Liver (tissue), 8 donors: ENCODE measurements at regions not wholly inside any gene's neighbourhood (a gene's known extent, or its start where the extent isn't known, plus 50 kb on each side); places are given as distances from the start of the nearest gene placed in this dataset.

Experiments used
- DNase-seq: peaks from one replicate; pipeline ENCODE4 v3.0.0-alpha.2; 2017; ENCODE audit warnings: low spot score
- H3K27ac ChIP-seq, 2 donors: one replicate each; pipeline ENCODE4 v1.7.0; 2013; ENCODE audit warnings: inconsistent platforms in 2 of 2, low read length in 2 of 2, control low read depth in 1 of 2, low read depth in 1 of 2, mild to moderate bottlenecking in 1 of 2
- H3K27me3 ChIP-seq, 4 donors: one replicate each; pipeline versions ENCODE4 v1.6.1 to v1.7.0; 2013; ENCODE audit warnings: low read length in 3 of 4, inconsistent platforms in 1 of 4, mild to moderate bottlenecking in 1 of 4, moderate library complexity in 1 of 4; ENCODE audit not compliant: control insufficient read depth in 4 of 4, insufficient read depth in 4 of 4
- H3K36me3 ChIP-seq, 4 donors: one replicate each; pipeline versions ENCODE4 v1.6.1 to v1.7.0; 2013; ENCODE audit warnings: low read length in 3 of 4, mild to moderate bottlenecking in 3 of 4, low read depth in 1 of 4, moderate library complexity in 1 of 4; ENCODE audit not compliant: control insufficient read depth in 4 of 4, insufficient read depth in 3 of 4
- H3K4me1 ChIP-seq, 4 donors: one replicate each; pipeline versions ENCODE4 v1.6.1 to v1.7.0; 2013; ENCODE audit warnings: low read length in 3 of 4, mild to moderate bottlenecking in 3 of 4, moderate library complexity in 1 of 4; ENCODE audit not compliant: control insufficient read depth in 4 of 4, insufficient read depth in 4 of 4
- H3K4me3 ChIP-seq, 3 donors: one replicate each; pipeline versions ENCODE4 v1.6.1 to v1.7.0; 2013; ENCODE audit warnings: low read length in 3 of 3, control low read depth in 1 of 3, low read depth in 1 of 3, mild to moderate bottlenecking in 1 of 3
- H3K9ac ChIP-seq, 2 donors: one replicate each; pipeline ENCODE4 v1.7.0; 2013; ENCODE audit warnings: low read length in 2 of 2, mild to moderate bottlenecking in 2 of 2, moderate library complexity in 2 of 2, control low read depth in 1 of 2, low read depth in 1 of 2
- H3K9me3 ChIP-seq, 4 donors: one replicate each; pipeline versions ENCODE4 v1.6.1 to v1.7.0; 2013; ENCODE audit warnings: low read length in 3 of 4; ENCODE audit not compliant: control insufficient read depth in 4 of 4
- CTCF ChIP-seq: fragments of 150-350 bp; IDR thresholded peaks from 2 replicates; pipeline ENCODE4 v1.5.1; 2017; ENCODE audit warnings: improper control_type of control experiment, low read depth, low read length; ENCODE audit not compliant: missing input control
- EGR1 ChIP-seq, 2 donors: IDR thresholded peaks; 2 replicates each; pipeline ENCODE4 v1.6.1; 2016 to 2018; ENCODE audit warnings: antibody characterized with exemption in 2 of 2, low read depth in 2 of 2
- FOXA1 ChIP-seq: IDR thresholded peaks from 2 replicates; pipeline ENCODE4 v1.6.1; 2016; ENCODE audit warnings: antibody characterized with exemption
- FOXA2 ChIP-seq: IDR thresholded peaks from 2 replicates; pipeline ENCODE4 v1.6.1; 2016; ENCODE audit warnings: antibody characterized with exemption
- GABPA ChIP-seq, 2 donors: IDR thresholded peaks in 1 of 2; conservative IDR thresholded peaks in 1 of 2; 2 replicates each; pipeline ENCODE4 v1.6.1; 2016; ENCODE audit warnings: antibody characterized with exemption in 2 of 2, mild to moderate bottlenecking in 1 of 2, moderate library complexity in 1 of 2
- HNF4A ChIP-seq, 2 donors: conservative IDR thresholded peaks; 2 replicates each; pipeline ENCODE4 v1.6.1; 2016; ENCODE audit warnings: antibody characterized with exemption in 2 of 2, mild to moderate bottlenecking in 2 of 2
- HNF4G ChIP-seq: IDR thresholded peaks from 2 replicates; pipeline ENCODE4 v1.6.1; 2016; ENCODE audit warnings: antibody characterized with exemption
- JUND ChIP-seq, 2 donors: IDR thresholded peaks; 2 replicates each; pipeline ENCODE4 v1.6.1; 2016; ENCODE audit warnings: antibody characterized with exemption in 2 of 2
- NR2F2 ChIP-seq: IDR thresholded peaks from 2 replicates; pipeline ENCODE4 v1.6.1; 2016; ENCODE audit warnings: antibody characterized with exemption
- RAD21 ChIP-seq, 2 donors: IDR thresholded peaks; 2 replicates each; pipeline ENCODE4 v1.6.1; 2016; ENCODE audit warnings: antibody characterized with exemption in 2 of 2, mild to moderate bottlenecking in 2 of 2
- RXRA ChIP-seq, 2 donors: IDR thresholded peaks; 2 replicates each; pipeline ENCODE4 v1.6.1; 2017 to 2018; ENCODE audit warnings: antibody characterized with exemption in 2 of 2, mild to moderate bottlenecking in 1 of 2
- SP1 ChIP-seq: IDR thresholded peaks from 2 replicates; pipeline ENCODE4 v1.6.1; 2018; ENCODE audit warnings: antibody characterized with exemption, mild to moderate bottlenecking
- TAF1 ChIP-seq: conservative IDR thresholded peaks from 2 replicates; pipeline ENCODE4 v1.6.1; 2016; ENCODE audit warnings: antibody characterized with exemption, mild to moderate bottlenecking
- YY1 ChIP-seq: IDR thresholded peaks from 2 replicates; pipeline ENCODE4 v1.6.1; 2016; ENCODE audit warnings: antibody characterized with exemption, mild to moderate bottlenecking
- WGBS: extraction: QIAGEN DNeasy Blood & Tissue Kit; methylation state at CpG from one replicate; pipeline ENCODE4 v1.1.7; 2013; 5-methylcytosine and 5-hydroxymethylcytosine counted together
- TF ChIP-seq, protein P1 (sequence below): IDR thresholded peaks from 2 replicates; pipeline ENCODE4 v1.6.1; 2016; ENCODE audit warnings: antibody characterized with exemption
- TF ChIP-seq, protein P2 (sequence below): IDR thresholded peaks from 2 replicates; pipeline ENCODE4 v1.6.1; 2016; ENCODE audit warnings: antibody characterized with exemption, mild to moderate bottlenecking
- TF ChIP-seq, protein P3 (sequence below): IDR thresholded peaks from 2 replicates; pipeline ENCODE4 v1.6.1; 2016; ENCODE audit warnings: antibody characterized with exemption
- TF ChIP-seq, protein P4 (sequence below): IDR thresholded peaks from 2 replicates; pipeline ENCODE4 v1.6.1; 2016; ENCODE audit warnings: antibody characterized with exemption
- donor health status: healthy.
- donor health status: healthy.
- donor health status: healthy.
- donor health status: healthy.
- donor health status: healthy.

DNA sequence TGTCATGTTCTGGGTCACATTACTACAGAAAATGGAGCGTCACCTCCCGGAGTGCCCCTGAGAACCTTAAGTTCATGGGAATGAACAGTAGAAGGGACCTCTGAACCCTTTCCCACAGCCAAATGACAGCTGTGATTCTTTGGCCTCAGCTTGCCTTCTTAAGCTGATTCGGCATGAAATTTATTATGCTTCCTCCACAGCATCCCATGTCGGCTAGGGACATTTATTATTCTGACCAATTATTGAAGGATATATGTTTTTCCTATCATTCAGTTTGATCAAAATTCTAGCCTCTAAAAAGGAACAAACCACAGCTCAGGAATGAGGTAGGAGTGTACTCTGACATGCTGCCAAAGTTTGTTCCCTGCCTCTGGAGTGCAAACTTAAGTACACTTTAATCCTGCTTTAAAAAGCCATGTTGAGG, 440.6 kb downstream of the CETN3 start:
- WGBS: 71% methylated on average over 4 of the region's 4 CpGs
- H3K9ac ChIP-seq: no peak overlapping the region
- peak; percentile 95 for TF ChIP-seq NR2F2
- TF ChIP-seq RXRA (IDR thresholded peaks at IDR 0.05): peak; percentile 29 to 45
- peak in 1 of 2 donors; percentile 13 for TF ChIP-seq RAD21 (IDR thresholded peaks at IDR 0.05)
- no peak for TF ChIP-seq TAF1
- H3K36me3 ChIP-seq: no peaks in the 10 kb centered on the region
- no peak overlapping the region for H3K4me3 ChIP-seq
- H3K4me1 ChIP-seq: no peaks in the 10 kb centered on the region
- no peak for DNase-seq
- H3K27me3 ChIP-seq: peaks cover 0 to 2% (median 0%) of the 10 kb centered on the region in 4 donors
- H3K27ac ChIP-seq: no peak overlapping the region
- H3K9me3 ChIP-seq: no peaks in the 10 kb centered on the region

DNA sequence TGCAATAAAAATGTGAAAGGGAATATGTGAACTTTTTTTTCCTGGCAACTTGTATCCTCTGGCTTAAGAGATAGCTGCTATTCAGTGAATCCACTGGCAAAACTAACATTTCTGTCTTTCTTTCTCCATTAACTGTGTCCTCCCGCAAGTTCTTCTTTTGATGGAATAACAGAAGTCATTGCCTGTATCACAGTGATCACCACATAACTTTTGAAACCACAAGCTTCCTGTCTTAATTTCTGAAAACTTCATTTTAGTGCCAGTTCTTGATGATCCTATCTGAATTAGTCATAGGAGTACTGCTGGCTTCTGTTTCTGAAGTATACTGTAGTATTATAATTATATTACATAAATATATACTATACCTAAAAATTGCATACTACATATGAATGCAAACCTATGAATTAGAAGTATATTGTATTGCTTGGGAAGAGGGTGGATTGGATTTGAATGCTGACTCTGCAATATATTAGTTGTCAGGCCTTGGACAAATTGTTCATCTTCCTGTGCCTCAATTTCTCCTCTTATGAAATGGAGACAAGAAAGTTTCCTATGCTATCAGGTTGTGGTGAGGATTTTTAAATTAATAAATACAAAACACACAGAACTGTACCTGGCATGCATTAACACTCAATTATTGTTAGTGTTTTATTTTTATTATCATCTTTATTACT, 441.6 kb downstream of the CETN3 start:
- 53% methylated on average over 1 of the region's 1 CpG for WGBS

GRCh38 chr5:89956838-89957237, 452.7 kb downstream of the CETN3 start:
- Histone ChIP-seq H3K9me3 (no peaks in the 10 kb centered on the region), H3K27ac (no peak overlapping the region), H3K27me3 (no peaks in the 10 kb centered on the region), H3K4me1 (no peaks in the 10 kb centered on the region), H3K36me3 (no peaks in the 10 kb centered on the region), H3K9ac (no peak overlapping the region), H3K4me3 (no peak overlapping the region)
- no peak for DNase-seq
- TF ChIP-seq, protein P1, sequence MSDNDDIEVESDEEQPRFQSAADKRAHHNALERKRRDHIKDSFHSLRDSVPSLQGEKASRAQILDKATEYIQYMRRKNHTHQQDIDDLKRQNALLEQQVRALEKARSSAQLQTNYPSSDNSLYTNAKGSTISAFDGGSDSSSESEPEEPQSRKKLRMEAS: no peak
- no peak for TF ChIP-seq JUND (IDR thresholded peaks at IDR 0.05)
- TF ChIP-seq HNF4G: no peak
- TF ChIP-seq, protein P2, sequence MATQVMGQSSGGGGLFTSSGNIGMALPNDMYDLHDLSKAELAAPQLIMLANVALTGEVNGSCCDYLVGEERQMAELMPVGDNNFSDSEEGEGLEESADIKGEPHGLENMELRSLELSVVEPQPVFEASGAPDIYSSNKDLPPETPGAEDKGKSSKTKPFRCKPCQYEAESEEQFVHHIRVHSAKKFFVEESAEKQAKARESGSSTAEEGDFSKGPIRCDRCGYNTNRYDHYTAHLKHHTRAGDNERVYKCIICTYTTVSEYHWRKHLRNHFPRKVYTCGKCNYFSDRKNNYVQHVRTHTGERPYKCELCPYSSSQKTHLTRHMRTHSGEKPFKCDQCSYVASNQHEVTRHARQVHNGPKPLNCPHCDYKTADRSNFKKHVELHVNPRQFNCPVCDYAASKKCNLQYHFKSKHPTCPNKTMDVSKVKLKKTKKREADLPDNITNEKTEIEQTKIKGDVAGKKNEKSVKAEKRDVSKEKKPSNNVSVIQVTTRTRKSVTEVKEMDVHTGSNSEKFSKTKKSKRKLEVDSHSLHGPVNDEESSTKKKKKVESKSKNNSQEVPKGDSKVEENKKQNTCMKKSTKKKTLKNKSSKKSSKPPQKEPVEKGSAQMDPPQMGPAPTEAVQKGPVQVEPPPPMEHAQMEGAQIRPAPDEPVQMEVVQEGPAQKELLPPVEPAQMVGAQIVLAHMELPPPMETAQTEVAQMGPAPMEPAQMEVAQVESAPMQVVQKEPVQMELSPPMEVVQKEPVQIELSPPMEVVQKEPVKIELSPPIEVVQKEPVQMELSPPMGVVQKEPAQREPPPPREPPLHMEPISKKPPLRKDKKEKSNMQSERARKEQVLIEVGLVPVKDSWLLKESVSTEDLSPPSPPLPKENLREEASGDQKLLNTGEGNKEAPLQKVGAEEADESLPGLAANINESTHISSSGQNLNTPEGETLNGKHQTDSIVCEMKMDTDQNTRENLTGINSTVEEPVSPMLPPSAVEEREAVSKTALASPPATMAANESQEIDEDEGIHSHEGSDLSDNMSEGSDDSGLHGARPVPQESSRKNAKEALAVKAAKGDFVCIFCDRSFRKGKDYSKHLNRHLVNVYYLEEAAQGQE: no peak
- no peak for TF ChIP-seq SP1
- no peak for TF ChIP-seq YY1
- TF ChIP-seq RAD21 (IDR thresholded peaks at IDR 0.05): no peak
- no peak for TF ChIP-seq GABPA (IDR thresholded peaks at IDR 0.05 in 1 of 2, conservative IDR thresholded peaks at IDR 0.05 in 1 of 2)
- no peak for TF ChIP-seq TAF1
- TF ChIP-seq HNF4A (conservative IDR thresholded peaks at IDR 0.05): no peak
- TF ChIP-seq NR2F2: no peak
- TF ChIP-seq, protein P3, sequence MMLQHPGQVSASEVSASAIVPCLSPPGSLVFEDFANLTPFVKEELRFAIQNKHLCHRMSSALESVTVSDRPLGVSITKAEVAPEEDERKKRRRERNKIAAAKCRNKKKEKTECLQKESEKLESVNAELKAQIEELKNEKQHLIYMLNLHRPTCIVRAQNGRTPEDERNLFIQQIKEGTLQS: no peak
- TF ChIP-seq RXRA (IDR thresholded peaks at IDR 0.05): no peak
- TF ChIP-seq CTCF: no peak
- no peak for TF ChIP-seq EGR1 (IDR thresholded peaks at IDR 0.05; ENCODE audit: low read depth in 2 of 2)
- TF ChIP-seq, protein P4, sequence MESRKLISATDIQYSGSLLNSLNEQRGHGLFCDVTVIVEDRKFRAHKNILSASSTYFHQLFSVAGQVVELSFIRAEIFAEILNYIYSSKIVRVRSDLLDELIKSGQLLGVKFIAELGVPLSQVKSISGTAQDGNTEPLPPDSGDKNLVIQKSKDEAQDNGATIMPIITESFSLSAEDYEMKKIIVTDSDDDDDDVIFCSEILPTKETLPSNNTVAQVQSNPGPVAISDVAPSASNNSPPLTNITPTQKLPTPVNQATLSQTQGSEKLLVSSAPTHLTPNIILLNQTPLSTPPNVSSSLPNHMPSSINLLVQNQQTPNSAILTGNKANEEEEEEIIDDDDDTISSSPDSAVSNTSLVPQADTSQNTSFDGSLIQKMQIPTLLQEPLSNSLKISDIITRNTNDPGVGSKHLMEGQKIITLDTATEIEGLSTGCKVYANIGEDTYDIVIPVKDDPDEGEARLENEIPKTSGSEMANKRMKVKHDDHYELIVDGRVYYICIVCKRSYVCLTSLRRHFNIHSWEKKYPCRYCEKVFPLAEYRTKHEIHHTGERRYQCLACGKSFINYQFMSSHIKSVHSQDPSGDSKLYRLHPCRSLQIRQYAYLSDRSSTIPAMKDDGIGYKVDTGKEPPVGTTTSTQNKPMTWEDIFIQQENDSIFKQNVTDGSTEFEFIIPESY: no peak
- TF ChIP-seq FOXA1: no peak
- no peak for TF ChIP-seq FOXA2
- 71% methylated on average over 1 of the region's 1 CpG for WGBS

More for the DNA sequence above, 441.6 kb downstream of the CETN3 start:
- Histone ChIP-seq H3K4me3 (no peak overlapping the region), H3K27ac (no peak overlapping the region), H3K36me3 (no peaks in the 10 kb centered on the region), H3K9me3 (no peaks in the 10 kb centered on the region), H3K27me3 (peaks cover 0 to 2% (median 0%) of the 10 kb centered on the region in 4 donors), H3K9ac (no peak overlapping the region), H3K4me1 (no peaks in the 10 kb centered on the region)
- TF ChIP-seq SP1: no peak
- no peak for TF ChIP-seq FOXA1
- no peak for TF ChIP-seq NR2F2
- no peak for DNase-seq
